ENCODE measurements at regions not wholly inside any gene's neighbourhood (a gene's known extent, or its start where the extent isn't known, plus 50 kb on each side); places are given as distances from the start of the nearest gene placed in this dataset.

DNA sequence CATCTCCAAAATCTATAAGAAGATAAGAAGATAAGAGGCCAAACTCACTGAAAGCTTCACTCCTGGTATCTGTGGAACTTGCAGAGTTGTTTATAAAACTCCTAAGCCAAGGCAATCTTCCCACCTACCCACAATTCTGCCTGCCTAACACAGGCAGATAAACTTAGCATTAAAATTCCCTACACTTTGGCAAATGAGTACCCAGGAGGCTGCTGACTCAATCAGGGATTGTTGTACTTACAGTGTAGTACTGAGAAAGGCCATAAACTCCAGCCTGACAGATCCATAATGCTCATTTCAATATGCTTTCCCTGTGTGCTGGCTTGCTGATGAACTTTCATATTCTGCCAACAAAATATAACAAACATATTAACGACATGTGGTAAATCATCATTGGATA is 725.2 kb downstream of the BRINP1 start:
- TF ChIP-seq ZNF274 (IDR thresholded peaks at IDR 0.05; ENCODE audit: low read depth, low read length) (no peak), YY1 (IDR thresholded peaks at IDR 0.05; ENCODE audit: insufficient read depth, insufficient read length) (no peak)
